H9 (cell line): ENCODE measurements at regions not wholly inside any gene's neighbourhood (a gene's known extent, or its start where the extent isn't known, plus 50 kb on each side); places are given as distances from the start of the nearest gene placed in this dataset.

Experiments used
- DNase-seq: peaks from one replicate; pipeline ENCODE4 v3.0.0-alpha.2; 2017
- H2AFZ ChIP-seq: one replicate; pipeline ENCODE4 v1.6.1; 2013; ENCODE audit warnings: mild to moderate bottlenecking, low read length, control low read depth, moderate library complexity
- H2AK5ac ChIP-seq: 2 replicates; pipeline ENCODE4 v1.6.1; 2013; ENCODE audit warnings: low read length, control low read depth, mixed read lengths; ENCODE audit not compliant: insufficient read length
- H2BK120ac ChIP-seq: one replicate; pipeline ENCODE4 v1.6.1; 2013; ENCODE audit warnings: low read depth, mild to moderate bottlenecking, low read length, control low read depth, inconsistent platforms; ENCODE audit not compliant: poor library complexity, severe bottlenecking
- H2BK12ac ChIP-seq: 2 replicates; pipeline ENCODE4 v1.6.1; 2013; ENCODE audit warnings: low read length, control low read depth, mixed read lengths, low read depth; ENCODE audit not compliant: insufficient read length
- H2BK15ac ChIP-seq: 2 replicates; pipeline ENCODE4 v1.6.1; 2013; ENCODE audit warnings: low read depth, low read length, control low read depth
- H2BK20ac ChIP-seq: one replicate; pipeline ENCODE4 v1.6.1; 2013; ENCODE audit warnings: low read depth, mild to moderate bottlenecking, low read length, control low read depth, inconsistent platforms; ENCODE audit not compliant: poor library complexity, severe bottlenecking
- H2BK5ac ChIP-seq: 2 replicates; pipeline ENCODE4 v1.6.1; 2013; ENCODE audit warnings: low read length, control low read depth, mixed read lengths; ENCODE audit not compliant: insufficient read length
- H3K14ac ChIP-seq: 2 replicates; pipeline ENCODE4 v1.6.1; 2013; ENCODE audit warnings: low read length, control low read depth; ENCODE audit not compliant: insufficient read depth
- H3K18ac ChIP-seq: 2 replicates; pipeline ENCODE4 v1.6.1; 2013; ENCODE audit warnings: low read depth, mild to moderate bottlenecking, mixed read lengths, low read length, control low read depth; ENCODE audit not compliant: insufficient read length
- H3K23ac ChIP-seq: 2 replicates; pipeline ENCODE4 v1.6.1; 2013; ENCODE audit warnings: low read length, control low read depth, mixed read lengths, low read depth; ENCODE audit not compliant: insufficient read length
- H3K23me2 ChIP-seq: 2 replicates; pipeline ENCODE4 v1.6.1; 2013; ENCODE audit warnings: low read depth, mild to moderate bottlenecking, mixed read lengths, low read length, control low read depth; ENCODE audit not compliant: insufficient read length, poor library complexity, severe bottlenecking
- H3K27ac ChIP-seq: 2 replicates; pipeline ENCODE4 v1.5.1; 2013; ENCODE audit warnings: low read length, control low read depth, mixed read lengths, low read depth; ENCODE audit not compliant: insufficient read length
- H3K27me3 ChIP-seq: 2 replicates; pipeline ENCODE4 v1.6.1; 2013; ENCODE audit warnings: low read length, control low read depth, inconsistent platforms; ENCODE audit not compliant: insufficient read depth
- H3K4ac ChIP-seq: 2 replicates; pipeline ENCODE4 v1.6.1; 2013; ENCODE audit warnings: low read depth, mild to moderate bottlenecking, control low read depth, inconsistent platforms, low read length, moderate library complexity
- H3K4me1 ChIP-seq: 2 replicates; pipeline ENCODE4 v1.6.1; 2013; ENCODE audit warnings: low read length, control low read depth, inconsistent platforms; ENCODE audit not compliant: insufficient read depth
- H3K4me2 ChIP-seq: 2 replicates; pipeline ENCODE4 v1.6.1; 2013; ENCODE audit warnings: low read length, control low read depth, mixed read lengths; ENCODE audit not compliant: insufficient read length, insufficient read depth
- H3K56ac ChIP-seq: 2 replicates; pipeline ENCODE4 v1.6.1; 2013; ENCODE audit warnings: low read depth, mild to moderate bottlenecking, mixed read lengths, low read length, control low read depth; ENCODE audit not compliant: insufficient read length
- H3K79me1 ChIP-seq: 2 replicates; pipeline ENCODE4 v1.6.1; 2013; ENCODE audit warnings: low read depth, mild to moderate bottlenecking, moderate library complexity, low read length, control low read depth, inconsistent platforms; ENCODE audit not compliant: insufficient read depth, poor library complexity, severe bottlenecking
- H3K79me2 ChIP-seq: 2 replicates; pipeline ENCODE4 v1.6.1; 2013; ENCODE audit warnings: low read length, control low read depth, inconsistent platforms; ENCODE audit not compliant: insufficient read depth
- H3K9ac ChIP-seq: 2 replicates; pipeline ENCODE4 v1.6.1; 2013; ENCODE audit warnings: low read length, control low read depth, mixed read lengths; ENCODE audit not compliant: insufficient read length; ENCODE audit errors: extremely low read depth
- H3K9me3 ChIP-seq: one replicate; pipeline ENCODE4 v1.6.1; 2013; ENCODE audit warnings: low read depth, low read length, inconsistent platforms; ENCODE audit not compliant: control insufficient read depth
- H3T11ph ChIP-seq: one replicate; pipeline ENCODE4 v1.6.1; 2013; ENCODE audit warnings: mild to moderate bottlenecking, low read length, control low read depth, inconsistent platforms
- H4K20me1 ChIP-seq: one replicate; pipeline ENCODE4 v1.6.1; 2013; ENCODE audit not compliant: control insufficient read depth, insufficient read length, insufficient read depth
- H4K5ac ChIP-seq: 2 replicates; pipeline ENCODE4 v1.6.1; 2013; ENCODE audit warnings: low read depth, mild to moderate bottlenecking, mixed read lengths, low read length, control low read depth; ENCODE audit not compliant: insufficient read length
- H4K8ac ChIP-seq: replicated peaks from 2 replicates; pipeline ENCODE4 v1.6.1; 2013; ENCODE audit warnings: low read length, control low read depth, mixed read lengths, low read depth; ENCODE audit not compliant: insufficient read length
- H4K91ac ChIP-seq: 2 replicates; pipeline ENCODE4 v1.6.1; 2013; ENCODE audit warnings: low read depth, mild to moderate bottlenecking, moderate library complexity, mixed read lengths, low read length, control low read depth; ENCODE audit not compliant: insufficient read length
- H3K27ac Mint-ChIP-seq, 3 experiments: 2 replicates in 2 of 3; 3 replicates in 1 of 3; pipeline ENCODE4 v1.8.0; 2020 to 2021; ENCODE audit warnings: mixed read lengths in 3 of 3, mild to moderate bottlenecking in 1 of 3, moderate library complexity in 1 of 3
- H3K27me3 Mint-ChIP-seq: 2 replicates; pipeline ENCODE4 v1.8.0; 2021; ENCODE audit warnings: low read depth, mild to moderate bottlenecking, moderate library complexity, mixed read lengths
- H3K36me3 Mint-ChIP-seq, 3 experiments: 2 replicates in 2 of 3; 3 replicates in 1 of 3; pipeline ENCODE4 v1.8.0; 2020 to 2021; ENCODE audit warnings: low read depth in 3 of 3, mixed read lengths in 3 of 3; ENCODE audit not compliant: insufficient read depth in 1 of 3
- H3K4me1 Mint-ChIP-seq, 2 experiments: 2 replicates each; pipeline ENCODE4 v1.8.0; 2020; ENCODE audit warnings: mixed read lengths in 2 of 2
- H3K4me3 Mint-ChIP-seq, 2 experiments: 2 replicates in 1 of 2; 3 replicates in 1 of 2; pipeline ENCODE4 v1.8.0; 2020 to 2021; ENCODE audit warnings: mild to moderate bottlenecking in 2 of 2, mixed read lengths in 2 of 2, moderate library complexity in 1 of 2
- H3K9me3 Mint-ChIP-seq, 2 experiments: 2 replicates in 1 of 2; 3 replicates in 1 of 2; pipeline ENCODE4 v1.8.0; 2020; ENCODE audit warnings: mild to moderate bottlenecking in 2 of 2, mixed read lengths in 2 of 2, moderate library complexity in 1 of 2
- WGBS: extraction: QIAGEN DNeasy Blood & Tissue Kit; methylation state at CpG from one replicate; pipeline ENCODE4 v1.1.7; 2013; ENCODE audit warnings: missing lambda C conversion rate, low lambda C conversion rate, mixed read lengths; ENCODE audit not compliant: insufficient read length; ENCODE audit errors: extremely low coverage; 5-methylcytosine and 5-hydroxymethylcytosine counted together
- TF ChIP-seq, protein P1 (sequence below): fragments of 200-600 bp; sonication (generic); conservative IDR thresholded peaks from 3 replicates; pipeline ENCODE4 v1.8.0; 2021; ENCODE audit warnings: antibody characterized with exemption, mild to moderate bottlenecking

GRCh38 chr14:81684696-81685095 is 151.0 kb upstream of the SEL1L start:
- no peak overlapping the region for H2BK12ac ChIP-seq
- no peak overlapping the region for H2BK20ac ChIP-seq
- no peaks in the 10 kb centered on the region for H4K20me1 ChIP-seq
- no peaks in the 10 kb centered on the region for H3K23me2 ChIP-seq
- no peak overlapping the region for H2AK5ac ChIP-seq
- no peak overlapping the region for H3K4ac ChIP-seq
- no peak overlapping the region for H3K27ac ChIP-seq
- H4K91ac ChIP-seq = no peak overlapping the region
- TF ChIP-seq, protein P1, sequence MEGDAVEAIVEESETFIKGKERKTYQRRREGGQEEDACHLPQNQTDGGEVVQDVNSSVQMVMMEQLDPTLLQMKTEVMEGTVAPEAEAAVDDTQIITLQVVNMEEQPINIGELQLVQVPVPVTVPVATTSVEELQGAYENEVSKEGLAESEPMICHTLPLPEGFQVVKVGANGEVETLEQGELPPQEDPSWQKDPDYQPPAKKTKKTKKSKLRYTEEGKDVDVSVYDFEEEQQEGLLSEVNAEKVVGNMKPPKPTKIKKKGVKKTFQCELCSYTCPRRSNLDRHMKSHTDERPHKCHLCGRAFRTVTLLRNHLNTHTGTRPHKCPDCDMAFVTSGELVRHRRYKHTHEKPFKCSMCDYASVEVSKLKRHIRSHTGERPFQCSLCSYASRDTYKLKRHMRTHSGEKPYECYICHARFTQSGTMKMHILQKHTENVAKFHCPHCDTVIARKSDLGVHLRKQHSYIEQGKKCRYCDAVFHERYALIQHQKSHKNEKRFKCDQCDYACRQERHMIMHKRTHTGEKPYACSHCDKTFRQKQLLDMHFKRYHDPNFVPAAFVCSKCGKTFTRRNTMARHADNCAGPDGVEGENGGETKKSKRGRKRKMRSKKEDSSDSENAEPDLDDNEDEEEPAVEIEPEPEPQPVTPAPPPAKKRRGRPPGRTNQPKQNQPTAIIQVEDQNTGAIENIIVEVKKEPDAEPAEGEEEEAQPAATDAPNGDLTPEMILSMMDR = no peak
- no peak overlapping the region for H3K18ac ChIP-seq
- no peaks in the 10 kb centered on the region for H3K79me1 ChIP-seq
- peaks cover 24% of the 10 kb centered on the region for H3K27me3 ChIP-seq
- Mint-ChIP-seq H3K4me3 (no peak overlapping the region), H3K9me3 (no peaks in the 10 kb centered on the region; a peak in 1 of 5 replicates), H3K27me3 (peaks cover 92% of the 10 kb centered on the region), H3K36me3 (no peaks in the 10 kb centered on the region), H3K27ac (no peak overlapping the region), H3K4me1 (peaks cover 34 to 38% of the 10 kb centered on the region in 2 experiments)
- H3K56ac ChIP-seq = no peak overlapping the region
- no peak overlapping the region for H3K23ac ChIP-seq
- WGBS = no CpG with 5 or more reads among the region's 1 CpG
- no peaks in the 10 kb centered on the region for H3K79me2 ChIP-seq
- no peak overlapping the region for H2AFZ ChIP-seq
- H3T11ph ChIP-seq = no peak overlapping the region
- H4K5ac ChIP-seq = no peak overlapping the region
- H3K14ac ChIP-seq = no peak overlapping the region
- H3K9ac ChIP-seq = no peak overlapping the region
- no peak overlapping the region for H3K4me2 ChIP-seq
- no peaks in the 10 kb centered on the region for H3K9me3 ChIP-seq
- H2BK5ac ChIP-seq = no peak overlapping the region
- no peak for DNase-seq
- no peak overlapping the region for H2BK15ac ChIP-seq
- H4K8ac ChIP-seq = no peak overlapping the region
- H2BK120ac ChIP-seq = no peak overlapping the region
- H3K4me1 ChIP-seq = peaks cover 11% of the 10 kb centered on the region; the same call in 1 of the 2 replicates
